GM12872 (cell line): ENCODE measurements at regions not wholly inside any gene's neighbourhood (a gene's known extent, or its start where the extent isn't known, plus 50 kb on each side); places are given as distances from the start of the nearest gene placed in this dataset.

Experiments
- CTCF ChIP-seq: IDR thresholded peaks from 3 replicates; pipeline ENCODE4 v1.5.1; 2011; ENCODE audit warnings: low read depth, mild to moderate bottlenecking, low read length, moderate library complexity; ENCODE audit not compliant: insufficient read depth

- no peak for TF ChIP-seq CTCF
Measured at GRCh38 chr6:91324711-91325110, 737.8 kb upstream of the MAP3K7 start.

- TF ChIP-seq CTCF, result no peak
Measured at GRCh38 chr6:91317984-91318383, 731.1 kb upstream of the MAP3K7 start.

GRCh38 chr6:91317247-91317835 lies 730.5 kb upstream of the MAP3K7 start:
- no peak for TF ChIP-seq CTCF

- TF ChIP-seq CTCF, result no peak
Measured at GRCh38 chr6:91310178-91310577, 723.3 kb upstream of the MAP3K7 start.

- no peak for TF ChIP-seq CTCF
Measured at GRCh38 chr6:91305755-91306154, 718.9 kb upstream of the MAP3K7 start.

GRCh38 chr6:91304521-91304920 lies 717.6 kb upstream of the MAP3K7 start:
- no peak for TF ChIP-seq CTCF

GRCh38 chr6:91303326-91303725 lies 716.5 kb upstream of the MAP3K7 start:
- TF ChIP-seq CTCF, result no peak
